BJ (cell line): ENCODE measurements at regions not wholly inside any gene's neighbourhood (a gene's known extent, or its start where the extent isn't known, plus 50 kb on each side); places are given as distances from the start of the nearest gene placed in this dataset.

ENCODE experiments used
- CTCF ChIA-PET: fragments of 350-600 bp; formaldehyde crosslinking; extraction: SDS; loops from one replicate; lab custom pipeline; 2021; ENCODE audit warnings: antibody characterized with exemption, inconsistent platforms; lab: Yijun Ruan, JAX
- POLR2A ChIA-PET: fragments of 300-600 bp; sonication (Branson Sonifier 250); formaldehyde crosslinking; extraction: SDS; loops from one replicate; lab custom pipeline; 2021; ENCODE audit warnings: antibody characterized with exemption; lab: Charles Lee
- DNase-seq: peaks from one replicate; pipeline ENCODE4 v3.0.0-alpha.2; 2011; ENCODE audit warnings: low read depth
- H3K27me3 ChIP-seq: 2 replicates; pipeline ENCODE4 v1.6.0; 2011; ENCODE audit warnings: low read length; ENCODE audit not compliant: control insufficient read depth, insufficient read depth
- H3K36me3 ChIP-seq: 2 replicates; pipeline ENCODE4 v1.5.1; 2011; ENCODE audit warnings: low read length; ENCODE audit not compliant: control insufficient read depth, insufficient read depth
- H3K4me3 ChIP-seq: 2 replicates; pipeline ENCODE4 v1.5.1; 2011; ENCODE audit warnings: low read depth, mild to moderate bottlenecking, control low read depth, low read length
- CTCF ChIP-seq: IDR thresholded peaks from 2 replicates; pipeline ENCODE4 v1.5.1; 2011; ENCODE audit warnings: low read depth, mild to moderate bottlenecking, control low read depth, inconsistent platforms, low read length, moderate library complexity; ENCODE audit not compliant: insufficient read depth

- TF ChIP-seq CTCF: no peak
- POLR2A ChIA-PET: no interaction called here
- Histone ChIP-seq H3K4me3 (no peak overlapping the region), H3K36me3 (no peaks in the 10 kb centered on the region), H3K27me3 (no peaks in the 10 kb centered on the region)
- DNase-seq: no peak
- CTCF ChIA-PET: no interaction called here
These were observed 208.8 kb upstream of the ADGRL4 start for GRCh38 chr1:79215311-79215710.

- no peak for TF ChIP-seq CTCF
- H3K36me3 ChIP-seq: no peaks in the 10 kb centered on the region
- no peak overlapping the region for H3K4me3 ChIP-seq
- ChIA-PET POLR2A (no interaction called here), CTCF (no interaction called here)
- H3K27me3 ChIP-seq: no peaks in the 10 kb centered on the region
- DNase-seq: no peak
These were observed 201.3 kb upstream of the ADGRL4 start for GRCh38 chr1:79207786-79208185.

GRCh38 chr1:79207331-79207730, 200.8 kb upstream of the ADGRL4 start:
- Histone ChIP-seq H3K36me3 (no peaks in the 10 kb centered on the region), H3K4me3 (no peak overlapping the region), H3K27me3 (no peaks in the 10 kb centered on the region)
- ChIA-PET POLR2A (no interaction called here), CTCF (no interaction called here)
- DNase-seq: no peak
- TF ChIP-seq CTCF: no peak

GRCh38 chr1:79204779-79205479, 198.4 kb upstream of the ADGRL4 start:
- DNase-seq: no peak
- ChIA-PET POLR2A (no interaction called here), CTCF (no interaction called here)
- TF ChIP-seq CTCF: no peak
- H3K36me3 ChIP-seq: no peaks in the 10 kb centered on the region
- H3K4me3 ChIP-seq: no peak overlapping the region
- H3K27me3 ChIP-seq: no peaks in the 10 kb centered on the region

DNA sequence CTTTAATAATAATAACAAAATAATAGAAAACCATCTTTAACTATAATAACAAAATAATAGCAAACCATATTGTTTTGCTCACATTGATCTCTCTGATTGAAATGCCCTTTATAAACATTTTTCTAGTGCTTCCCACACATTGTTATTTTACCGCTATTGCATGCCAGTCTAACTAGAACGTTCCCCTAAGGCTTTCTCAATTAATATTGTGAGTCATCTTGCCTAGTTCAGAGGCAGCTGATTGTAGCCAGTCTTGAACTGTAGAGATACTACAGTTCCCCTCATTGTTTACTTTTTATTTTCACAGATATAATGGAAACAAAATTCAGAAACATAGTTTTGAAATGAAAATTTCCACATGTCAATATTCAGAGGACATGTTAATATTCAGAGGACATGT, 192.3 kb upstream of the ADGRL4 start:
- no peaks in the 10 kb centered on the region for H3K27me3 ChIP-seq

More for the DNA sequence above, 192.3 kb upstream of the ADGRL4 start:
- TF ChIP-seq CTCF: no peak
- no peaks in the 10 kb centered on the region for H3K36me3 ChIP-seq
- ChIA-PET POLR2A (no interaction called here), CTCF (interaction anchor here (3.8 kb wide), 1 partner anchor 359 kb away, joined by 27 read pairs; no protein-coding TSS in a partner anchor)
- no peak for DNase-seq
- H3K4me3 ChIP-seq: no peak overlapping the region
